Calu3 (cell line): ENCODE measurements at regions not wholly inside any gene's neighbourhood (a gene's known extent, or its start where the extent isn't known, plus 50 kb on each side); places are given as distances from the start of the nearest gene placed in this dataset.
"Not testable (repeated sequence)": the region's sequence is repeated elsewhere in the genome, so short reads cannot be mapped to it uniquely, and the experiment has no call there.

Source experiments
- BruUV-seq: library from RNA; stranded (reverse); fragments of 400-500 nt; replicated peaks from 2 replicates; lab custom pipeline; 2021; lab: Mats Ljungman, UMichigan
- CTCF ChIA-PET: fragments of 300-600 bp; sonication (Branson Sonifier 250); formaldehyde crosslinking; loops from one replicate; lab custom pipeline; 2022; ENCODE audit warnings: antibody characterized with exemption; lab: Charles Lee
- DNase-seq: peaks from one replicate; pipeline ENCODE4 v3.0.0; 2022
- H3K27ac Mint-ChIP-seq: one replicate; pipeline ENCODE4 v1.8.0; 2022; ENCODE audit warnings: mixed read lengths; ENCODE audit not compliant: unreplicated experiment
- H3K27me3 Mint-ChIP-seq: one replicate; pipeline ENCODE4 v1.8.0; 2022; ENCODE audit warnings: mixed read lengths; ENCODE audit not compliant: unreplicated experiment
- H3K36me3 Mint-ChIP-seq: one replicate; pipeline ENCODE4 v1.8.0; 2022; ENCODE audit warnings: mild to moderate bottlenecking, moderate library complexity, mixed read lengths; ENCODE audit not compliant: insufficient read depth, unreplicated experiment
- H3K4me1 Mint-ChIP-seq: one replicate; pipeline ENCODE4 v1.8.0; 2022; ENCODE audit warnings: mild to moderate bottlenecking, low read depth, mixed read lengths; ENCODE audit not compliant: unreplicated experiment
- H3K4me3 Mint-ChIP-seq: one replicate; pipeline ENCODE4 v1.8.0; 2022; ENCODE audit warnings: mild to moderate bottlenecking, low read depth, moderate library complexity, mixed read lengths; ENCODE audit not compliant: unreplicated experiment
- H3K9me3 Mint-ChIP-seq: one replicate; pipeline ENCODE4 v1.8.0; 2022; ENCODE audit warnings: low read depth, mixed read lengths; ENCODE audit not compliant: unreplicated experiment
- CTCF ChIP-seq: fragments of 200-600 bp; IDR thresholded peaks from one replicate; pipeline ENCODE4 v1.8.0; 2022; ENCODE audit warnings: antibody characterized with exemption; ENCODE audit not compliant: unreplicated experiment
- intact Hi-C: fragments of 100-400 bp; cut with micrococcal nuclease; formaldehyde crosslinking; loops from one replicate; pipeline ENCODE4 v1.10.0; 2022; ENCODE audit not compliant: unreplicated experiment

GRCh38 chr5:159593518-159594073 is 263.3 kb upstream of the IL12B start:
- no peak for DNase-seq
- no peak overlapping the region for H3K4me3 Mint-ChIP-seq
- intact Hi-C loops = no loop called here
- TF ChIP-seq CTCF = no peak
- no peaks in the 10 kb centered on the region for H3K27me3 Mint-ChIP-seq
- CTCF ChIA-PET = interaction anchor here (0.6 to 1.1 kb wide), 2 partner anchors 54 to 581 kb away, joined by 4 to 7 read pairs; no protein-coding TSS in a partner anchor
- H3K27ac Mint-ChIP-seq = no peak overlapping the region
- H3K9me3 Mint-ChIP-seq = peaks cover 5% of the 10 kb centered on the region
- H3K4me1 Mint-ChIP-seq = no peaks in the 10 kb centered on the region
- H3K36me3 Mint-ChIP-seq = no peaks in the 10 kb centered on the region
- BruUV-seq = no TSS peak

DNA sequence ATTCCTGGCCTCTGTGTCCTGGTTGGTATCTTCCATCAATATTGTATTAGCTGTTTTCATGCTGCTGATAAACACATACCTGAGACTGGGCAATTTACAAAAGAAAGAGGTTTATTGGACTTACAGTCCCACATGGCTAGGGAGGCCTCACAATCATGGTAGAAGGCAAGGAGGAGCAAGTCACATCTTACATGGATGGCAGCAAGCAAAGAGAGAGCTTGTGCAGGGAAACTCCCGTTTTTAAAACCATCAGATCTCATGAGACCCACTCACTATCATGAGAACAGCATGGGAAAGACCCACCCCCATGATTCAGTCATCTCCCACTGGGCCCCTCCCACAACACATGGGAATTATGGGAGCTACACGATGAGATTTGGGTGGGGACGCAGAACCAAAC is 265.3 kb upstream of the IL12B start:
- CTCF ChIA-PET, H3K27ac Mint-ChIP-seq, H3K4me1 Mint-ChIP-seq, intact Hi-C loops, BruUV-seq, DNase-seq, H3K36me3 Mint-ChIP-seq, H3K4me3 Mint-ChIP-seq, H3K9me3 Mint-ChIP-seq, H3K27me3 Mint-ChIP-seq: not testable (repeated sequence)

- CTCF ChIA-PET = no interaction called here
- H3K27ac Mint-ChIP-seq = no peak overlapping the region
- no TSS peak for BruUV-seq
- no peak overlapping the region for H3K4me3 Mint-ChIP-seq
- no peaks in the 10 kb centered on the region for H3K27me3 Mint-ChIP-seq
- TF ChIP-seq CTCF = no peak
- no peaks in the 10 kb centered on the region for H3K36me3 Mint-ChIP-seq
- intact Hi-C loops = no loop called here
- no peak for DNase-seq
- H3K4me1 Mint-ChIP-seq = no peaks in the 10 kb centered on the region
- H3K9me3 Mint-ChIP-seq = peaks cover 12% of the 10 kb centered on the region
These were observed 270.9 kb upstream of the IL12B start for GRCh38 chr5:159601216-159601615.

DNA sequence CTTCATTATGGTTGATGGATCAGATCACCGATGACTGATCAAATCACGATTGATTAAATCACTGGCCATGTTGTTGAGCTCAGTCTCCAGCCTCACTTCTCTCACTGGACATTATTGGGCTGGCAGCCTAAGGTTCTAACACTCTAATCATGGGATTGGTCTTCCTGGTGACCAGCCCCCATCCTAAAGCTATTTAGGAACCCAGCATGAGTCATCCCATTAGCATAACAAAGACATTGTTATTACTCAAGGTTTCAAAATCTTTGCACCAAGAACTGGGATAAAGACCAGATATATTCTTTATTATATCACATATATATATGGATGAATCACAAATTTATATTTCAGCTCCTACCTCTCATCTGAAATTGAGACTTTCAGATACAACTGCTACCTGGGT is 272.1 kb upstream of the IL12B start:
- no peak overlapping the region for H3K27ac Mint-ChIP-seq
- no peak for TF ChIP-seq CTCF
- no TSS peak for BruUV-seq
- H3K4me3 Mint-ChIP-seq = no peak overlapping the region
- peaks cover 10% of the 10 kb centered on the region for H3K9me3 Mint-ChIP-seq
- CTCF ChIA-PET = interaction anchor here (0.6 kb wide), 1 partner anchor 193 kb away, joined by 3 read pairs; no protein-coding TSS in a partner anchor
- intact Hi-C loops = no loop called here
- H3K27me3 Mint-ChIP-seq = no peaks in the 10 kb centered on the region
- no peak for DNase-seq
- no peaks in the 10 kb centered on the region for H3K36me3 Mint-ChIP-seq
- no peaks in the 10 kb centered on the region for H3K4me1 Mint-ChIP-seq

DNA sequence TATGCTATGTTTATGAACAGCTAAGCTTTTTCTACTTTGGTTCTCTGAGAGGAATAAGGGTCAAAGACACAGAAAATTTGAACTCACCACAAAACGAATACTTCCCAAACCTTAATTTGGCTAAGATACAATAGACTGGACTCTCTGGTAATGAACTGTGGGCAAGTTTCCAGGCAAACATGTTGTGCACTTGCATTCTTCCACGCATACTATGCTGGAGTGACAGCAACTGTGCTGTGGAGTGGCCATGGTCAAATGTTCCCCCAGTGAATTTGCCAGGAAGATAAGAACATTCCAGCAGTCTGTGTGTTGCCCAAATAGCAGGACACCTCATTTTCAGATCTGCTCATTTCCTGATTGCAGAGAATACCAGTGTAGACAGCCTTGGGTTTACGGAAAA is 275.3 kb upstream of the IL12B start:
- Mint-ChIP-seq H3K27me3 (no peaks in the 10 kb centered on the region), H3K9me3 (peaks cover 6% of the 10 kb centered on the region), H3K4me3 (no peak overlapping the region), H3K36me3 (no peaks in the 10 kb centered on the region), H3K27ac (no peak overlapping the region), H3K4me1 (no peaks in the 10 kb centered on the region)
- intact Hi-C loops = no loop called here
- BruUV-seq = no TSS peak
- DNase-seq = no peak
- CTCF ChIA-PET = no interaction called here
- TF ChIP-seq CTCF = no peak
